HFFc6 (cell line): ENCODE measurements at regions not wholly inside any gene's neighbourhood (a gene's known extent, or its start where the extent isn't known, plus 50 kb on each side); places are given as distances from the start of the nearest gene placed in this dataset.

Experiments
- DNase-seq: peaks from one replicate; pipeline ENCODE4 v3.0.0-alpha.2; 2018
- H3K27ac Mint-ChIP-seq: 2 replicates; pipeline ENCODE4 v1.8.0; 2020; ENCODE audit warnings: mild to moderate bottlenecking, mixed read lengths
- H3K27me3 Mint-ChIP-seq: 2 replicates; pipeline ENCODE4 v1.8.0; 2021; ENCODE audit warnings: mild to moderate bottlenecking, moderate library complexity, mixed read lengths; ENCODE audit not compliant: insufficient read depth
- H3K36me3 Mint-ChIP-seq: 2 replicates; pipeline ENCODE4 v1.8.0; 2021; ENCODE audit warnings: low read depth, mixed read lengths
- H3K4me1 Mint-ChIP-seq: 2 replicates; pipeline ENCODE4 v1.8.0; 2020; ENCODE audit warnings: low read depth, mixed read lengths
- H3K4me3 Mint-ChIP-seq: 2 replicates; pipeline ENCODE4 v1.8.0; 2020; ENCODE audit warnings: mild to moderate bottlenecking, moderate library complexity, mixed read lengths
- H3K9me3 Mint-ChIP-seq: 2 replicates; pipeline ENCODE4 v1.8.0; 2020; ENCODE audit warnings: mild to moderate bottlenecking, mixed read lengths
- TF ChIP-seq, protein P1 (sequence below): fragments of 200-600 bp; sonication (generic); IDR thresholded peaks from 2 replicates; pipeline ENCODE4 v1.5.0; 2021; ENCODE audit warnings: antibody characterized with exemption, mild to moderate bottlenecking

DNA sequence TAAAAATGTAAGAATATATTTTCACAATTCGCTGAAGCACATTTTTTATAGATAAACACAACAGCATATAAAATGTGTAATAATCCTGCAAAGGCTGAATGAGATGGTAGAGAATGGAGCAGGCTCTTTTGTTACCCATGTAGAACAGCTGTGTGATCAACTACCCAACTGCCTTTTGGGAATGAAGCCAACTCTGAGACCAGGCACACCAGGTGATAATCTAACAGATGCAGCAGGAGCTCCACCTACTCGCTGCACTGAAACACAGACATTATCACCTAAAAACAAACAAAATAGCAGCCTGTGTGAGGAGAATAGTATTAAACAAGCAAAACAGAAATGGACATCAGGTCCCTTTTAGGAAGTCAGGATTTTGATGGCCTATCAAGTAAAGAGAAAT, 183.3 kb downstream of the CCDC59 start:
- no peaks in the 10 kb centered on the region for H3K4me1 Mint-ChIP-seq
- peaks cover 37% of the 10 kb centered on the region for H3K9me3 Mint-ChIP-seq
- H3K4me3 Mint-ChIP-seq: no peak overlapping the region
- H3K27ac Mint-ChIP-seq: no peak overlapping the region
- TF ChIP-seq, protein P1, sequence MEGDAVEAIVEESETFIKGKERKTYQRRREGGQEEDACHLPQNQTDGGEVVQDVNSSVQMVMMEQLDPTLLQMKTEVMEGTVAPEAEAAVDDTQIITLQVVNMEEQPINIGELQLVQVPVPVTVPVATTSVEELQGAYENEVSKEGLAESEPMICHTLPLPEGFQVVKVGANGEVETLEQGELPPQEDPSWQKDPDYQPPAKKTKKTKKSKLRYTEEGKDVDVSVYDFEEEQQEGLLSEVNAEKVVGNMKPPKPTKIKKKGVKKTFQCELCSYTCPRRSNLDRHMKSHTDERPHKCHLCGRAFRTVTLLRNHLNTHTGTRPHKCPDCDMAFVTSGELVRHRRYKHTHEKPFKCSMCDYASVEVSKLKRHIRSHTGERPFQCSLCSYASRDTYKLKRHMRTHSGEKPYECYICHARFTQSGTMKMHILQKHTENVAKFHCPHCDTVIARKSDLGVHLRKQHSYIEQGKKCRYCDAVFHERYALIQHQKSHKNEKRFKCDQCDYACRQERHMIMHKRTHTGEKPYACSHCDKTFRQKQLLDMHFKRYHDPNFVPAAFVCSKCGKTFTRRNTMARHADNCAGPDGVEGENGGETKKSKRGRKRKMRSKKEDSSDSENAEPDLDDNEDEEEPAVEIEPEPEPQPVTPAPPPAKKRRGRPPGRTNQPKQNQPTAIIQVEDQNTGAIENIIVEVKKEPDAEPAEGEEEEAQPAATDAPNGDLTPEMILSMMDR: no peak
- no peak for DNase-seq
- no peaks in the 10 kb centered on the region for H3K36me3 Mint-ChIP-seq
- H3K27me3 Mint-ChIP-seq: no peaks in the 10 kb centered on the region; the same call in 1 of the 2 replicates

DNA sequence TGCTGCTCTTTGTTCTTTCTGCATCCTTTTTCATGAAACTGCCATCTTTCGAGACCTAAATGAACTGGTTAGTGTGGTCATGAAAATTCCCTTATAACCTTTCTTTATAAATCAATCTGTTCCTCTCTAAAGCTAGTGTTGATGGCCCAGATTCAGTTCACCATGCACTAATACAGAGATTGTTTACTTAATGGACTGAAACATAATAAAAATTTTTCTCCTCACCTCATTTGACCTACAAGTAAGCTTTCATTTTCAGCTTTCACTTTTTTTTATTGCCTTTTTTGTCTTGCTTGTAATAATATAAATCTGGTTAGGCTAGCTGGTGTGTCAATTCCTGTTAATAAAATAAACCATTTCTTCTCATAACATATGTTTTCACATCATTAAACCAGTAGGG, 183.8 kb downstream of the CCDC59 start:
- no peaks in the 10 kb centered on the region for H3K4me1 Mint-ChIP-seq
- DNase-seq: no peak
- no peak overlapping the region for H3K4me3 Mint-ChIP-seq
- H3K27ac Mint-ChIP-seq: no peak overlapping the region
- H3K36me3 Mint-ChIP-seq: no peaks in the 10 kb centered on the region
- peaks cover 40% of the 10 kb centered on the region for H3K9me3 Mint-ChIP-seq
- TF ChIP-seq, protein P1: no peak
- H3K27me3 Mint-ChIP-seq: no peaks in the 10 kb centered on the region; the same call in 1 of the 2 replicates

DNA sequence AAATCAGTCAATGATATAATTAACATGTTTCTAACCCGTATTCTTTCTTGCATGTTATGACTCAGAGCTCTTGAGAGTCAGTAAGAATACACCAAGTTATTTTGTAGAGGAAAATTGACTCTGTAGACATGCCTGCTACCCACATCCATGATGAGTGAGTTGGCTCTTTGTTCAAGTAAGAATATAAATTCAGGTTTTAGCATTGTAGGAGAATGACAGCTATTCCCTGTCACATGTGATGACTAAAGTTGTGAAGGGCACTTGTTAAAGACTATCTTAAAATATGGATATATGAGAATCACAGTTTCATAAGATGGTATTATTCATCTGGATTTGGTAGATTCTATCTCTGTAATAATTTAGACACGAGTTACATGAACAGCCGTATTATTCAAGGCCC, 209.1 kb downstream of the CCDC59 start:
- H3K4me3 Mint-ChIP-seq: no peak overlapping the region
- H3K36me3 Mint-ChIP-seq: no peaks in the 10 kb centered on the region
- H3K9me3 Mint-ChIP-seq: peaks cover 44% of the 10 kb centered on the region
- TF ChIP-seq, protein P1: no peak
- H3K27me3 Mint-ChIP-seq: no peaks in the 10 kb centered on the region
- no peaks in the 10 kb centered on the region for H3K4me1 Mint-ChIP-seq
- H3K27ac Mint-ChIP-seq: no peak overlapping the region
- DNase-seq: no peak

DNA sequence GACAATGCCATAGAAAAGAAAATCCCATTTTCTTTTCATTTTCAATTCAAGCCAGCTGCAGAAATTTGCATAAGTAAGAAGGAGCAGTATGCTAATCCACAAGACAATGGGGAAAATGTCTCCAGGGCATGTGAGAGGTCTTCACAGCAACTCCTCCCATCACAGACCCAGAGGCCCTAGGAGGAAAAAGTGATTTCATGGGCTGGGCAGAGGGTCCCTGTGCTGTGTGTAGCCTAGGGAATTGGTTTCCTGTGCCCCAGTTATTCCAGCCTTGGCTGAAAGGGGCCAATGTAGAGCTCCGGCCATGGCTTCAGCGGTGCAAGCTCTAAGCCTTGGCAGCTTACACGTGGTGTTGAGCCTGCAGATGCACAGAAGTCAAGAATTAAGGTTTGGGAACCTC, 211.4 kb downstream of the CCDC59 start:
- TF ChIP-seq, protein P1: no peak
- DNase-seq: no peak
- Mint-ChIP-seq H3K27me3 (no peaks in the 10 kb centered on the region), H3K4me1 (no peaks in the 10 kb centered on the region), H3K36me3 (no peaks in the 10 kb centered on the region), H3K4me3 (no peak overlapping the region), H3K9me3 (peaks cover 45% of the 10 kb centered on the region), H3K27ac (no peak overlapping the region)

DNA sequence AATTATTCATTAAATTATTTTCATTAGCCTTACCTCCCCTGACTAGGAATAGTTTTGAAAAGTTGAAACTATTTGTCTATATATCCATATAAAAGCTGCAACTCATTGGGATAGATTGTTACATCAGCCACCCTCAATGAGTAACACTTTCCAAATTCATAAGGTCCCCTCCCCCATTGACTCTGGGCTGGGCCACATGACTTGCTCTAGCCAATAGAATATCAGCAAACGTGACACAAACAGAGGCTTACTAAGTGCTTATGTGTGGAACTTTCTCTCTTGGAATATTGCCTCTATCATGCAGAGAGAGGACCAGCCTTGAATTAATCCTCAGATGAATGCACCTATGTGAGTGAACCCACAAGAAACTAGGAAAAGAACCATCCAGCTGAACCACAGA, 213.7 kb downstream of the CCDC59 start:
- no peak overlapping the region for H3K4me3 Mint-ChIP-seq
- no peaks in the 10 kb centered on the region for H3K36me3 Mint-ChIP-seq
- no peak overlapping the region for H3K27ac Mint-ChIP-seq
- H3K27me3 Mint-ChIP-seq: no peaks in the 10 kb centered on the region
- no peaks in the 10 kb centered on the region for H3K4me1 Mint-ChIP-seq
- TF ChIP-seq, protein P1: no peak
- H3K9me3 Mint-ChIP-seq: peaks cover 32% of the 10 kb centered on the region
- DNase-seq: no peak

DNA sequence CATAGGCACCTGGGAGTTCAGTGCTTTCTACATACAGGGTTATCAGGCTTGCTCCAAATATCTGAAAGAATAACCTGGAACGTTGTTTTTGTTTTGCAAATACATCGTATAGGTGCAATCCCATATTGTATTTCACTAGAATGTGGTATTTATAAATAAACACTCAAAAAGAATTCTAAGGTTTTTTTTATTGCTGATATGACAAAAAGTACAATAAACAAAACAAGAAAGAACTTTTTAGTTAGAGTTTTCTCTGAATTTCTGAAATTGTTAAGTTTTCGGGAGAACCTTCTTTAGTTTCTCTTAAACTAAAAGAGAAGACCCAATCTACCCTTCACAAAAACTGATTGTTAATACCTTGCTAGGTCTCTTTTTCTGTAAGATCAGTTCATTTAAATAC, 225.8 kb downstream of the CCDC59 start:
- H3K36me3 Mint-ChIP-seq: no peaks in the 10 kb centered on the region; the same call in 1 of the 2 replicates
- H3K27me3 Mint-ChIP-seq: no peaks in the 10 kb centered on the region; the same call in 1 of the 2 replicates
- H3K9me3 Mint-ChIP-seq: peaks cover 23% of the 10 kb centered on the region
- TF ChIP-seq, protein P1: no peak
- no peak overlapping the region for H3K27ac Mint-ChIP-seq
- H3K4me3 Mint-ChIP-seq: no peak overlapping the region
- DNase-seq: no peak
- no peaks in the 10 kb centered on the region for H3K4me1 Mint-ChIP-seq
